HepG2 (cell line): ENCODE measurements at regions not wholly inside any gene's neighbourhood (a gene's known extent, or its start where the extent isn't known, plus 50 kb on each side); places are given as distances from the start of the nearest gene placed in this dataset.

Source experiments
- AKAP8 ChIP-seq: sonication (generic); formaldehyde crosslinking; IDR thresholded peaks from 2 replicates; pipeline ENCODE4 v1.5.1; 2020; ENCODE audit warnings: mild to moderate bottlenecking, missing genetic modification reagents
- ARID2 ChIP-seq: sonication (generic); formaldehyde crosslinking; IDR thresholded peaks from 2 replicates; pipeline ENCODE4 v1.8.1; 2022; ENCODE audit warnings: mild to moderate bottlenecking, missing genetic modification reagents, borderline replicate concordance
- FOXO4 ChIP-seq: sonication (generic); formaldehyde crosslinking; conservative IDR thresholded peaks from 2 replicates; pipeline ENCODE4 v1.8.1; 2023; ENCODE audit warnings: missing genetic modification reagents
- GATA4 ChIP-seq: sonication (generic); IDR thresholded peaks from 2 replicates; pipeline ENCODE4 v1.6.1; 2016; ENCODE audit warnings: antibody characterized with exemption, low read depth, borderline replicate concordance
- GRHL1 ChIP-seq: sonication (generic); formaldehyde crosslinking; conservative IDR thresholded peaks from 2 replicates; pipeline ENCODE4 v1.8.0; 2022; ENCODE audit warnings: missing genetic modification reagents
- MXD4 ChIP-seq: IDR thresholded peaks from 2 replicates; pipeline ENCODE4 v1.6.1; 2016; ENCODE audit warnings: mild to moderate bottlenecking, missing biosample characterization, missing genetic modification reagents
- RERE ChIP-seq: IDR thresholded peaks from 2 replicates; pipeline ENCODE4 v1.6.1; 2016; ENCODE audit warnings: low read depth, missing genetic modification reagents, missing compliant biosample characterization
- SIN3A ChIP-seq: IDR thresholded peaks from 2 replicates; pipeline ENCODE4 v1.6.1; 2011; ENCODE audit warnings: low read depth, mild to moderate bottlenecking, control low read depth, low read length, borderline replicate concordance
- TCF7 ChIP-seq: sonication (generic); IDR thresholded peaks from 2 replicates; pipeline ENCODE4 v1.6.1; 2016; ENCODE audit warnings: antibody characterized with exemption, low read depth
- TCF7L2 ChIP-seq: IDR thresholded peaks from 2 replicates; pipeline ENCODE4 v1.6.1; 2011; ENCODE audit warnings: mild to moderate bottlenecking, low read depth, low read length, moderate library complexity
- ZNF589 ChIP-seq: sonication (generic); formaldehyde crosslinking; conservative IDR thresholded peaks from 2 replicates; pipeline ENCODE4 v1.8.0; 2022; ENCODE audit warnings: mild to moderate bottlenecking, moderate library complexity, missing genetic modification reagents
- ZNF609 ChIP-seq: sonication (generic); formaldehyde crosslinking; IDR thresholded peaks from 2 replicates; pipeline ENCODE4 v1.4.0; 2020; ENCODE audit warnings: mild to moderate bottlenecking, missing genetic modification reagents, borderline replicate concordance

- TF ChIP-seq ZNF609 (CRISPR knock-in tag) (peak; percentile 79; the same call in 1 of the 2 replicates), FOXO4 (CRISPR knock-in tag) (no peak), MXD4 (CRISPR knock-in tag) (no peak), ZNF589 (CRISPR knock-in tag) (no peak), AKAP8 (CRISPR knock-in tag) (no peak), RERE (CRISPR knock-in tag) (peak; percentile 84), SIN3A (no peak), TCF7 (peak; percentile 83), GATA4 (no peak), ARID2 (CRISPR knock-in tag) (no peak), TCF7L2 (0 out of 2 replicates have a peak, but pooled peaks have one; percentile 37), GRHL1 (no peak)
Observed at GRCh38 chr5:113935453-113935852, 422.0 kb downstream of the YTHDC2 start (continued).
